WTC11 (cell line): ENCODE measurements at regions not wholly inside any gene's neighbourhood (a gene's known extent, or its start where the extent isn't known, plus 50 kb on each side); places are given as distances from the start of the nearest gene placed in this dataset.

Experiments
- NFYB ChIP-seq: sonication (generic); formaldehyde crosslinking; conservative IDR thresholded peaks from 2 replicates; pipeline ENCODE4 v1.8.0; 2022; ENCODE audit warnings: low read depth, missing genetic modification reagents
- TF ChIP-seq, protein P1 (sequence below): fragments of 200-600 bp; IDR thresholded peaks from 2 replicates; pipeline ENCODE4 v1.8.0; 2022; ENCODE audit warnings: antibody characterized with exemption
- TF ChIP-seq, protein P2 (sequence below): sonication (generic); formaldehyde crosslinking; conservative IDR thresholded peaks from 2 replicates; pipeline ENCODE4 v1.8.1; 2023; ENCODE audit warnings: mild to moderate bottlenecking, low read depth, missing genetic modification reagents, moderate library complexity
- TF ChIP-seq, protein P3 (sequence below): fragments of 250-450 bp; sonication (Bioruptor Pico); IDR thresholded peaks from 2 replicates; pipeline ENCODE4 v1.8.0; 2021; ENCODE audit warnings: mild to moderate bottlenecking

- TF ChIP-seq, protein P1, sequence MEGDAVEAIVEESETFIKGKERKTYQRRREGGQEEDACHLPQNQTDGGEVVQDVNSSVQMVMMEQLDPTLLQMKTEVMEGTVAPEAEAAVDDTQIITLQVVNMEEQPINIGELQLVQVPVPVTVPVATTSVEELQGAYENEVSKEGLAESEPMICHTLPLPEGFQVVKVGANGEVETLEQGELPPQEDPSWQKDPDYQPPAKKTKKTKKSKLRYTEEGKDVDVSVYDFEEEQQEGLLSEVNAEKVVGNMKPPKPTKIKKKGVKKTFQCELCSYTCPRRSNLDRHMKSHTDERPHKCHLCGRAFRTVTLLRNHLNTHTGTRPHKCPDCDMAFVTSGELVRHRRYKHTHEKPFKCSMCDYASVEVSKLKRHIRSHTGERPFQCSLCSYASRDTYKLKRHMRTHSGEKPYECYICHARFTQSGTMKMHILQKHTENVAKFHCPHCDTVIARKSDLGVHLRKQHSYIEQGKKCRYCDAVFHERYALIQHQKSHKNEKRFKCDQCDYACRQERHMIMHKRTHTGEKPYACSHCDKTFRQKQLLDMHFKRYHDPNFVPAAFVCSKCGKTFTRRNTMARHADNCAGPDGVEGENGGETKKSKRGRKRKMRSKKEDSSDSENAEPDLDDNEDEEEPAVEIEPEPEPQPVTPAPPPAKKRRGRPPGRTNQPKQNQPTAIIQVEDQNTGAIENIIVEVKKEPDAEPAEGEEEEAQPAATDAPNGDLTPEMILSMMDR, result no peak
- TF ChIP-seq, protein P2, sequence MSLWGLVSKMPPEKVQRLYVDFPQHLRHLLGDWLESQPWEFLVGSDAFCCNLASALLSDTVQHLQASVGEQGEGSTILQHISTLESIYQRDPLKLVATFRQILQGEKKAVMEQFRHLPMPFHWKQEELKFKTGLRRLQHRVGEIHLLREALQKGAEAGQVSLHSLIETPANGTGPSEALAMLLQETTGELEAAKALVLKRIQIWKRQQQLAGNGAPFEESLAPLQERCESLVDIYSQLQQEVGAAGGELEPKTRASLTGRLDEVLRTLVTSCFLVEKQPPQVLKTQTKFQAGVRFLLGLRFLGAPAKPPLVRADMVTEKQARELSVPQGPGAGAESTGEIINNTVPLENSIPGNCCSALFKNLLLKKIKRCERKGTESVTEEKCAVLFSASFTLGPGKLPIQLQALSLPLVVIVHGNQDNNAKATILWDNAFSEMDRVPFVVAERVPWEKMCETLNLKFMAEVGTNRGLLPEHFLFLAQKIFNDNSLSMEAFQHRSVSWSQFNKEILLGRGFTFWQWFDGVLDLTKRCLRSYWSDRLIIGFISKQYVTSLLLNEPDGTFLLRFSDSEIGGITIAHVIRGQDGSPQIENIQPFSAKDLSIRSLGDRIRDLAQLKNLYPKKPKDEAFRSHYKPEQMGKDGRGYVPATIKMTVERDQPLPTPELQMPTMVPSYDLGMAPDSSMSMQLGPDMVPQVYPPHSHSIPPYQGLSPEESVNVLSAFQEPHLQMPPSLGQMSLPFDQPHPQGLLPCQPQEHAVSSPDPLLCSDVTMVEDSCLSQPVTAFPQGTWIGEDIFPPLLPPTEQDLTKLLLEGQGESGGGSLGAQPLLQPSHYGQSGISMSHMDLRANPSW (CRISPR knock-in tag), result no peak
- no peak for TF ChIP-seq NFYB (CRISPR knock-in tag)
- TF ChIP-seq, protein P3, sequence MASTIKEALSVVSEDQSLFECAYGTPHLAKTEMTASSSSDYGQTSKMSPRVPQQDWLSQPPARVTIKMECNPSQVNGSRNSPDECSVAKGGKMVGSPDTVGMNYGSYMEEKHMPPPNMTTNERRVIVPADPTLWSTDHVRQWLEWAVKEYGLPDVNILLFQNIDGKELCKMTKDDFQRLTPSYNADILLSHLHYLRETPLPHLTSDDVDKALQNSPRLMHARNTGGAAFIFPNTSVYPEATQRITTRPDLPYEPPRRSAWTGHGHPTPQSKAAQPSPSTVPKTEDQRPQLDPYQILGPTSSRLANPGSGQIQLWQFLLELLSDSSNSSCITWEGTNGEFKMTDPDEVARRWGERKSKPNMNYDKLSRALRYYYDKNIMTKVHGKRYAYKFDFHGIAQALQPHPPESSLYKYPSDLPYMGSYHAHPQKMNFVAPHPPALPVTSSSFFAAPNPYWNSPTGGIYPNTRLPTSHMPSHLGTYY (CRISPR knock-in tag), result no peak
Measured at GRCh38 chr13:110784704-110785103, 71.2 kb downstream of the ING1 start.
